IMR-90 (cell line): ENCODE measurements at regions not wholly inside any gene's neighbourhood (a gene's known extent, or its start where the extent isn't known, plus 50 kb on each side); places are given as distances from the start of the nearest gene placed in this dataset.
A peak's percentile ranks its signal among the peaks of the same experiment; 100 is the strongest.

Experiments used
- ATAC-seq: fragments of 200-7000 bp; cut with Tn5 transposase; 2 replicates; pipeline ENCODE4 v1.9.1; 2020; ENCODE audit warnings: low read depth, mild to moderate bottlenecking, moderate library complexity
- BruUV-seq: library from RNA; stranded (reverse); fragments of 400-500 nt; replicated peaks from 2 replicates; lab custom pipeline; 2021; lab: Mats Ljungman, UMichigan
- CTCF ChIA-PET: fragments of 300-600 bp; formaldehyde crosslinking; extraction: SDS; loops from one replicate; lab custom pipeline; 2021; ENCODE audit warnings: antibody characterized with exemption; lab: Yijun Ruan, JAX
- POLR2A ChIA-PET: fragments of 300-600 bp; sonication (Branson Sonifier 250); formaldehyde crosslinking; loops from one replicate; lab custom pipeline; 2022; ENCODE audit warnings: antibody characterized with exemption; ENCODE audit not compliant: unreplicated experiment; lab: Charles Lee
- DNase-seq: peaks from one replicate; pipeline ENCODE4 v3.0.0; 2013
- H2AFZ ChIP-seq: replicated peaks from 2 replicates; pipeline ENCODE3; 2013; ENCODE audit warnings: low read length, mild to moderate bottlenecking; ENCODE audit not compliant: poor library complexity
- H2AK5ac ChIP-seq: 2 replicates; pipeline ENCODE4 v1.6.1; 2013; ENCODE audit warnings: low read depth, low read length, inconsistent platforms
- H2AK9ac ChIP-seq: replicated peaks from 2 replicates; pipeline ENCODE3; 2013; ENCODE audit warnings: mild to moderate bottlenecking, low read depth, low read length, moderate library complexity; ENCODE audit not compliant: poor library complexity
- H2BK120ac ChIP-seq: 2 replicates; pipeline ENCODE4 v1.6.1; 2013; ENCODE audit warnings: low read depth, low read length, inconsistent platforms
- H2BK15ac ChIP-seq: 3 replicates; pipeline ENCODE4 v1.6.1; 2013; ENCODE audit warnings: low read depth, low read length, inconsistent platforms
- H2BK20ac ChIP-seq: 2 replicates; pipeline ENCODE4 v1.6.1; 2013; ENCODE audit warnings: low read depth, mild to moderate bottlenecking, inconsistent platforms, low read length, moderate library complexity
- H2BK5ac ChIP-seq: 2 replicates; pipeline ENCODE4 v1.6.1; 2013; ENCODE audit warnings: mild to moderate bottlenecking, low read depth, low read length, inconsistent platforms; ENCODE audit not compliant: poor library complexity, severe bottlenecking
- H3K14ac ChIP-seq: replicated peaks from 2 replicates; pipeline ENCODE4 v1.6.1; 2013; ENCODE audit warnings: low read depth, low read length, inconsistent platforms
- H3K18ac ChIP-seq: 2 replicates; pipeline ENCODE4 v1.6.1; 2013; ENCODE audit warnings: low read depth, low read length, control low read depth
- H3K23ac ChIP-seq: 2 replicates; pipeline ENCODE4 v1.6.1; 2013; ENCODE audit warnings: low read depth, low read length, inconsistent platforms
- H3K27ac ChIP-seq: 2 replicates; pipeline ENCODE4 v1.5.1; 2013; ENCODE audit warnings: mild to moderate bottlenecking, control low read depth, low read length; ENCODE audit not compliant: insufficient read depth
- H3K27me3 ChIP-seq: 2 replicates; pipeline ENCODE4 v1.6.1; 2013; ENCODE audit warnings: low read length; ENCODE audit not compliant: control insufficient read depth, insufficient read depth
- H3K36me3 ChIP-seq: 2 replicates; pipeline ENCODE4 v1.6.1; 2013; ENCODE audit warnings: low read length, mixed read lengths; ENCODE audit not compliant: control insufficient read depth, insufficient read depth
- H3K4ac ChIP-seq: 2 replicates; pipeline ENCODE4 v1.6.1; 2013; ENCODE audit warnings: low read depth, low read length, inconsistent platforms
- H3K4me1 ChIP-seq: 2 replicates; pipeline ENCODE4 v1.6.1; 2013; ENCODE audit warnings: low read length, mixed read lengths; ENCODE audit not compliant: control insufficient read depth, insufficient read depth
- H3K4me2 ChIP-seq: 2 replicates; pipeline ENCODE4 v1.6.1; 2013; ENCODE audit warnings: low read depth, mild to moderate bottlenecking, control low read depth, low read length, moderate library complexity
- H3K4me3 ChIP-seq: 2 replicates; pipeline ENCODE4 v1.5.1; 2013; ENCODE audit warnings: low read depth, mild to moderate bottlenecking, control low read depth, low read length, moderate library complexity; ENCODE audit not compliant: insufficient read depth
- H3K56ac ChIP-seq: 2 replicates; pipeline ENCODE4 v1.6.1; 2013; ENCODE audit warnings: low read length, inconsistent platforms; ENCODE audit not compliant: insufficient read depth; ENCODE audit errors: extremely low read depth
- H3K79me1 ChIP-seq, 2 experiments: 2 replicates each; pipeline ENCODE4 v1.6.1; 2013; ENCODE audit warnings: low read length in 2 of 2, inconsistent platforms in 1 of 2, low read depth in 1 of 2
- H3K9ac ChIP-seq: 2 replicates; pipeline ENCODE4 v1.6.1; 2013; ENCODE audit warnings: low read depth, low read length, control low read depth
- H3K9me1 ChIP-seq: 2 replicates; pipeline ENCODE4 v1.6.1; 2013; ENCODE audit warnings: low read length, inconsistent platforms; ENCODE audit not compliant: insufficient read depth
- H3K9me3 ChIP-seq: 2 replicates; pipeline ENCODE4 v1.6.1; 2013; ENCODE audit warnings: low read length; ENCODE audit not compliant: control insufficient read depth, insufficient read depth
- H4K20me1 ChIP-seq: 2 replicates; pipeline ENCODE4 v1.6.1; 2013; ENCODE audit warnings: low read length, inconsistent platforms; ENCODE audit not compliant: insufficient read depth
- H4K5ac ChIP-seq: 2 replicates; pipeline ENCODE4 v1.6.1; 2013; ENCODE audit warnings: mild to moderate bottlenecking, low read depth, low read length, control low read depth
- H4K8ac ChIP-seq, 2 experiments: 2 replicates each; pipeline ENCODE4 v1.6.1; 2013; ENCODE audit warnings: low read depth in 2 of 2, low read length in 2 of 2, control low read depth in 1 of 2, inconsistent platforms in 1 of 2
- H4K91ac ChIP-seq: 2 replicates; pipeline ENCODE4 v1.6.1; 2013; ENCODE audit warnings: low read depth, low read length, inconsistent platforms; ENCODE audit not compliant: insufficient read depth
- BHLHE40 ChIP-seq: fragments of 150-350 bp; IDR thresholded peaks from 2 replicates; pipeline ENCODE4 v1.6.1; 2016; ENCODE audit warnings: mild to moderate bottlenecking, low read depth, low read length
- CEBPB ChIP-seq: IDR thresholded peaks from 2 replicates; pipeline ENCODE4 v1.6.1; 2012; ENCODE audit warnings: low read depth, low read length, improper control_type of control experiment
- CTCF ChIP-seq: conservative IDR thresholded peaks from 2 replicates; pipeline ENCODE4 v1.5.1; 2012; ENCODE audit warnings: mild to moderate bottlenecking, low read depth, low read length, improper control_type of control experiment
- MAFK ChIP-seq: IDR thresholded peaks from 2 replicates; pipeline ENCODE4 v1.6.1; 2012; ENCODE audit warnings: low read depth, low read length, improper control_type of control experiment
- NFE2L2 ChIP-seq: fragments of 150-350 bp; IDR thresholded peaks from 2 replicates; pipeline ENCODE4 v1.6.1; 2016; ENCODE audit warnings: low read depth, mild to moderate bottlenecking, low read length
- RAD21 ChIP-seq: IDR thresholded peaks from 2 replicates; pipeline ENCODE4 v1.6.1; 2012; ENCODE audit warnings: low read length, improper control_type of control experiment
- RCOR1 ChIP-seq: IDR thresholded peaks from 2 replicates; pipeline ENCODE4 v1.6.1; 2012; ENCODE audit warnings: mild to moderate bottlenecking, low read length, improper control_type of control experiment; ENCODE audit not compliant: insufficient replicate concordance
- SMC3 ChIP-seq: fragments of 150-350 bp; IDR thresholded peaks from 2 replicates; pipeline ENCODE4 v1.6.1; 2016; ENCODE audit warnings: low read depth, mild to moderate bottlenecking, antibody characterized with exemption, low read length, moderate library complexity
- dilution Hi-C: fragments of 300-500 bp; cut with HindIII; formaldehyde crosslinking; loops from one replicate; pipeline ENCODE4 v1.14.3; 2018; ENCODE audit warnings: low sequenced_read_pairs; ENCODE audit not compliant: unreplicated experiment
- in situ Hi-C: fragments of 300-500 bp; cut with MboI; formaldehyde crosslinking; loops from 3 replicates; pipeline ENCODE4 v1.14.3; 2019; ENCODE audit warnings: low sequenced_read_pairs, inconsistent platforms, mixed read lengths
- intact Hi-C: fragments of 100-400 bp; cut with micrococcal nuclease; formaldehyde crosslinking; loops from 2 replicates; pipeline ENCODE4 v1.10.0; 2022

- TF ChIP-seq NFE2L2, result no peak
Observed at GRCh38 chr7:22662556-22663356, 64.2 kb upstream of the IL6 start (continued).

GRCh38 chr7:22662036-22662435 lies 65.0 kb upstream of the IL6 start:
- Histone ChIP-seq H3K9me3 (no peaks in the 10 kb centered on the region), H3K9ac (no peak overlapping the region), H3K36me3 (no peaks in the 10 kb centered on the region), H2BK120ac (peak overlapping the region; percentile 97), H4K20me1 (no peaks in the 10 kb centered on the region), H2AK9ac (no peak overlapping the region), H2BK15ac (peak overlapping the region; percentile 92; the same call in 2 of the 3 replicates), H2AFZ (no peak overlapping the region), H3K4me3 (no peak overlapping the region), H3K56ac (no peak overlapping the region), H4K8ac (peak overlapping the region; percentile 91 to 95; a peak in 3 of 4 replicates), H3K9me1 (peaks cover 13% of the 10 kb centered on the region), H3K4ac (peak overlapping the region; percentile 95), H3K18ac (peak overlapping the region; percentile 93), H3K4me2 (no peak overlapping the region), H3K23ac (peak overlapping the region; percentile 71; the same call in 1 of the 2 replicates), H3K4me1 (peaks cover 14% of the 10 kb centered on the region), H3K14ac (peak overlapping the region; percentile 53), H2BK5ac (peak overlapping the region; percentile 87), H3K79me1 (0 out of 4 replicates have a peak, but pooled peaks cover 0 to 3% of the 10 kb centered on the region in 2 experiments), H2AK5ac (peak overlapping the region; percentile 84; the same call in 1 of the 2 replicates), H4K5ac (peak overlapping the region; percentile 77), H3K27me3 (no peaks in the 10 kb centered on the region), H2BK20ac (peak overlapping the region; percentile 92), H4K91ac (peak overlapping the region; percentile 94), H3K27ac (peak overlapping the region; percentile 64; the same call in 1 of the 2 replicates)
- CTCF ChIA-PET, result interaction anchor here (0.5 kb wide), 1 partner anchor 137 kb away, joined by 3 read pairs; no protein-coding TSS in a partner anchor
- POLR2A ChIA-PET, result no interaction called here
- no peak for ATAC-seq
- in situ Hi-C loops (no loop called here), intact Hi-C loops (loop anchor here (5.0 kb wide), 2 partner anchors 80 to 100 kb away; no protein-coding TSS in a partner anchor), dilution Hi-C loops (no loop called here)
- DNase-seq, result peak; percentile 43
- no TSS peak for BruUV-seq
- peak; percentile 44 for TF ChIP-seq CEBPB
- TF ChIP-seq SMC3, result no peak
- TF ChIP-seq RAD21, result no peak
- TF ChIP-seq BHLHE40, result no peak
- no peak for TF ChIP-seq RCOR1
- no peak for TF ChIP-seq CTCF
- TF ChIP-seq MAFK, result no peak
- no peak for TF ChIP-seq NFE2L2
